Sigmoid colon (tissue), 4 donors: ENCODE measurements at regions not wholly inside any gene's neighbourhood (a gene's known extent, or its start where the extent isn't known, plus 50 kb on each side); places are given as distances from the start of the nearest gene placed in this dataset.

Experiments
- CTCF ChIP-seq, 4 experiments: fragments of 450-650 bp in 3 of 4; fragments of 200-600 bp in 1 of 4; IDR thresholded peaks; one replicate each; pipeline ENCODE4 v1.5.1; 2016 to 2019; ENCODE audit warnings: antibody characterized with exemption in 4 of 4, mild to moderate bottlenecking in 3 of 4, moderate library complexity in 2 of 4
- EP300 ChIP-seq, 4 donors: sonication (generic); formaldehyde crosslinking; IDR thresholded peaks; one replicate each; pipeline ENCODE4 v1.6.1; 2017; ENCODE audit warnings: antibody characterized with exemption in 4 of 4
- POLR2A ChIP-seq, 2 donors: fragments of 450-650 bp; IDR thresholded peaks; one replicate each; pipeline ENCODE4 v1.6.1; 2016; ENCODE audit warnings: antibody characterized with exemption in 2 of 2, mild to moderate bottlenecking in 2 of 2, moderate library complexity in 2 of 2
- POLR2AphosphoS5 ChIP-seq, 4 donors: sonication (generic); formaldehyde crosslinking; IDR thresholded peaks; one replicate each; pipeline ENCODE4 v1.6.1; 2017; ENCODE audit warnings: antibody characterized with exemption in 4 of 4

DNA sequence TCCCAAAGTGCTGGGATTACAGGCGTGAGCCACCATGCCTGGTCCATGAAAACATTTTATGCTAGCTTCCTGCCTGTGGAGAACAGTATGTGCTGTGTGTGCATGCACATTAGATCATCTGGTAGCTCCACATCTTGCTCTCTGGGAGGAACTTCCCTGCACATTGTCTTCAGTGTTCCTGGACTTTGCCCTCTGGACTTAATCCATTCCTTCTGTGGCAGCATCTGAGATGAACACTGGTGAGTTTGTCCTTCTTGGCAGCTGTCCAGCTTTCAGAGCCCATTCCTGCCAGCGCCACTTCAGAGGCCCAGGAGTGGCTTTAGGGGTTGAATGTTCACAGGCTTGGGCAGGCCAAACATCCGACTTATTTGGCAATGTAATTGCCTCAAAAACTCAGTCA, 65.2 kb downstream of the POU3F3 start:
- no peak for TF ChIP-seq EP300 (IDR thresholded peaks at IDR 0.05)
- TF ChIP-seq CTCF (IDR thresholded peaks at IDR 0.05): no peak
- no peak for TF ChIP-seq POLR2A (IDR thresholded peaks at IDR 0.05)
- TF ChIP-seq POLR2AphosphoS5 (IDR thresholded peaks at IDR 0.05): no peak
